Ovary (tissue), 7 donors: ENCODE measurements at regions not wholly inside any gene's neighbourhood (a gene's known extent, or its start where the extent isn't known, plus 50 kb on each side); places are given as distances from the start of the nearest gene placed in this dataset.

Experiments used
- DNase-seq, 5 donors: peaks; one replicate each; pipeline ENCODE4 v3.0.0-alpha.2; 2019 to 2020
- H3K27ac ChIP-seq, 2 donors: fragments of 200-600 bp; one replicate each; pipeline versions ENCODE4 v1.5.1 to v1.8.0; 2019 to 2022
- H3K27me3 ChIP-seq: fragments of 200-600 bp; one replicate; pipeline ENCODE4 v1.8.0; 2022
- H3K36me3 ChIP-seq: fragments of 200-600 bp; sonication (generic); one replicate; pipeline ENCODE4 v1.5.1; 2019
- H3K4me1 ChIP-seq: one replicate; pipeline ENCODE4 v1.8.1; 2013; ENCODE audit warnings: mild to moderate bottlenecking, moderate library complexity; ENCODE audit not compliant: insufficient read depth
- H3K4me3 ChIP-seq: fragments of 200-600 bp; sonication (generic); one replicate; pipeline ENCODE4 v1.5.1; 2017
- H3K9me3 ChIP-seq, 2 donors: fragments of 200-600 bp in 1 of 2; sonication (generic) in 1 of 2; one replicate each; pipeline versions ENCODE4 v1.5.1 to v1.8.1; 2013 to 2019; ENCODE audit warnings: mild to moderate bottlenecking in 1 of 2, moderate library complexity in 1 of 2
- CTCF ChIP-seq, 3 donors: fragments of 450-650 bp in 2 of 3; fragments of 200-600 bp in 1 of 3; IDR thresholded peaks; one replicate each; pipeline versions ENCODE4 v1.5.1 to v1.8.0; 2016 to 2022; ENCODE audit warnings: antibody characterized with exemption in 3 of 3, mild to moderate bottlenecking in 1 of 3
- EP300 ChIP-seq: sonication (generic); formaldehyde crosslinking; IDR thresholded peaks from one replicate; pipeline ENCODE4 v1.6.1; 2017; ENCODE audit warnings: antibody characterized with exemption
- POLR2A ChIP-seq: fragments of 450-650 bp; IDR thresholded peaks from one replicate; pipeline ENCODE4 v1.6.1; 2017; ENCODE audit warnings: antibody characterized with exemption, mild to moderate bottlenecking, moderate library complexity
- WGBS, 3 donors: extraction: QIAGEN DNeasy Blood & Tissue Kit in 1 of 3; methylation state at CpG; one replicate each; pipeline versions ENCODE4 v1.1.5 to v1.1.7; 2013 to 2017; 5-methylcytosine and 5-hydroxymethylcytosine counted together
- intact Hi-C, 4 donors: fragments of 100-400 bp; cut with DNase I; formaldehyde crosslinking; loops; one replicate each; pipeline versions ENCODE4 v1.11.0 to v1.15.1; 2022 to 2023
- donor health status: DM: no; HTN: no; CAD: no; lungs with moderate emphysema.
- donor health status: DM: no; HTN: no; CAD: no.
- donor health status: Bipolar disorder and iron deficiency.
- donor health status: DM: no; HTN: no; CAD: no.
- donor health status: DM: yes; HTN: yes; CAD: no.

- H3K27me3 ChIP-seq: no peaks in the 10 kb centered on the region
- no peaks in the 10 kb centered on the region for H3K9me3 ChIP-seq
- no peak overlapping the region for H3K4me3 ChIP-seq
- H3K27ac ChIP-seq: no peak overlapping the region
- H3K4me1 ChIP-seq: no peaks in the 10 kb centered on the region
- intact Hi-C loops: no loop called here
- DNase-seq: no peak
- 77 to 88% (median 81%) methylated on average over 2 of the region's 2 CpGs for WGBS, 3 donors
- no peaks in the 10 kb centered on the region for H3K36me3 ChIP-seq
- TF ChIP-seq EP300 (no peak), POLR2A (no peak), CTCF (IDR thresholded peaks at IDR 0.05) (no peak)
These were observed 70.0 kb upstream of the PTPN3 start for GRCh38 chr9:109568089-109568488.

GRCh38 chr9:109568568-109569210, 70.6 kb upstream of the PTPN3 start:
- H3K4me3 ChIP-seq: no peak overlapping the region
- no peaks in the 10 kb centered on the region for H3K36me3 ChIP-seq
- TF ChIP-seq CTCF (IDR thresholded peaks at IDR 0.05): no peak
- H3K9me3 ChIP-seq: no peaks in the 10 kb centered on the region
- H3K27ac ChIP-seq: no peak overlapping the region
- H3K4me1 ChIP-seq: no peaks in the 10 kb centered on the region
- WGBS, 3 donors: 50 to 66% (median 58%) methylated on average over 2 of the region's 2 CpGs
- no peak for DNase-seq
- H3K27me3 ChIP-seq: no peaks in the 10 kb centered on the region
- intact Hi-C loops: no loop called here

- no peak overlapping the region for H3K4me3 ChIP-seq
- H3K4me1 ChIP-seq: no peaks in the 10 kb centered on the region
- 9 to 14% (median 13%) methylated on average over 2 of the region's 2 CpGs for WGBS, 3 donors
- TF ChIP-seq CTCF (IDR thresholded peaks at IDR 0.05) (peak in 1 of 3 donors; percentile 70), POLR2A (no peak)
- no peaks in the 10 kb centered on the region for H3K36me3 ChIP-seq
- intact Hi-C loops: loop anchor here in 1 of 4 donors (10.0 kb wide), 2 partner anchors 241 to 311 kb away; no protein-coding TSS in a partner anchor
- H3K9me3 ChIP-seq: no peaks in the 10 kb centered on the region
- H3K27ac ChIP-seq: no peak overlapping the region
- DNase-seq: peak in 1 of 5 donors; percentile 23
- no peaks in the 10 kb centered on the region for H3K27me3 ChIP-seq
These were observed 76.2 kb upstream of the PTPN3 start for GRCh38 chr9:109574061-109574882.

GRCh38 chr9:109576762-109577161, 78.7 kb upstream of the PTPN3 start:
- TF ChIP-seq EP300 (no peak), CTCF (IDR thresholded peaks at IDR 0.05) (no peak), POLR2A (no peak)
- intact Hi-C loops: loop anchor here in 1 of 4 donors (5.0 to 10.0 kb wide), 3 partner anchors 238 to 589 kb away; no protein-coding TSS in a partner anchor
- H3K27ac ChIP-seq: no peak overlapping the region
- DNase-seq: no peak
- 77 to 88% (median 82%) methylated on average over 3 of the region's 3 CpGs for WGBS, 3 donors
- H3K4me1 ChIP-seq: no peaks in the 10 kb centered on the region
- no peaks in the 10 kb centered on the region for H3K36me3 ChIP-seq
- H3K9me3 ChIP-seq: no peaks in the 10 kb centered on the region
- H3K4me3 ChIP-seq: no peak overlapping the region
- H3K27me3 ChIP-seq: no peaks in the 10 kb centered on the region
